Urinary bladder (tissue), 3 donors: ENCODE measurements at regions not wholly inside any gene's neighbourhood (a gene's known extent, or its start where the extent isn't known, plus 50 kb on each side); places are given as distances from the start of the nearest gene placed in this dataset.

Experiments
- DNase-seq: peaks from one replicate; pipeline ENCODE4 v3.0.0-alpha.2; 2015; ENCODE audit errors: extremely low spot score
- H3K27ac ChIP-seq: one replicate; pipeline ENCODE4 v1.5.1; 2013; ENCODE audit warnings: low read depth, mild to moderate bottlenecking, moderate library complexity
- H3K36me3 ChIP-seq: one replicate; pipeline ENCODE4 v1.6.1; 2013; ENCODE audit warnings: mild to moderate bottlenecking, moderate library complexity; ENCODE audit not compliant: insufficient read depth
- H3K4me1 ChIP-seq: one replicate; pipeline ENCODE4 v1.6.1; 2013; ENCODE audit warnings: mild to moderate bottlenecking, moderate library complexity; ENCODE audit not compliant: insufficient read depth
- H3K4me3 ChIP-seq: one replicate; pipeline ENCODE4 v1.5.1; 2013; ENCODE audit warnings: low read depth, low read length
- WGBS: extraction: QIAGEN DNeasy Blood & Tissue Kit; methylation state at CpG from one replicate; pipeline ENCODE4 v1.1.7; 2013; 5-methylcytosine and 5-hydroxymethylcytosine counted together
- donor health status: healthy with polysubstance abuse.
- donor health status: healthy.

- 34% methylated on average over 3 of the region's 3 CpGs for WGBS
- no peaks in the 10 kb centered on the region for H3K4me1 ChIP-seq
- no peak overlapping the region for H3K4me3 ChIP-seq
- no peaks in the 10 kb centered on the region for H3K36me3 ChIP-seq
- H3K27ac ChIP-seq = no peak overlapping the region
- no peak for DNase-seq
Measured at GRCh38 chr18:45222180-45222579, 393.1 kb upstream of the SLC14A2 start.

- no peaks in the 10 kb centered on the region for H3K4me1 ChIP-seq
- H3K36me3 ChIP-seq = no peaks in the 10 kb centered on the region
- 97% methylated on average over 1 of the region's 1 CpG for WGBS
- no peak overlapping the region for H3K4me3 ChIP-seq
- DNase-seq = no peak
- H3K27ac ChIP-seq = no peak overlapping the region
Measured at GRCh38 chr18:45227001-45227742, 388.1 kb upstream of the SLC14A2 start.

GRCh38 chr18:45228796-45229388 lies 386.4 kb upstream of the SLC14A2 start:
- Histone ChIP-seq H3K4me3 (no peak overlapping the region), H3K27ac (no peak overlapping the region), H3K36me3 (no peaks in the 10 kb centered on the region), H3K4me1 (no peaks in the 10 kb centered on the region)
- WGBS = 84% methylated on average over 7 of the region's 7 CpGs
- no peak for DNase-seq

- WGBS = 97% methylated on average over 1 of the region's 1 CpG
- Histone ChIP-seq H3K36me3 (no peaks in the 10 kb centered on the region), H3K4me3 (no peak overlapping the region), H3K4me1 (no peaks in the 10 kb centered on the region), H3K27ac (no peak overlapping the region)
- DNase-seq = no peak
Measured at GRCh38 chr18:45231617-45232016, 383.7 kb upstream of the SLC14A2 start.

- no peak overlapping the region for H3K4me3 ChIP-seq
- DNase-seq = no peak
- no peaks in the 10 kb centered on the region for H3K36me3 ChIP-seq
- 85% methylated on average over 2 of the region's 2 CpGs for whole genome bisulfite sequencing
- no peak overlapping the region for H3K27ac ChIP-seq
- H3K4me1 ChIP-seq = no peaks in the 10 kb centered on the region
Measured at GRCh38 chr18:45232061-45232460, 383.2 kb upstream of the SLC14A2 start.

GRCh38 chr18:45236676-45237075 lies 378.6 kb upstream of the SLC14A2 start:
- H3K36me3 ChIP-seq = no peaks in the 10 kb centered on the region
- WGBS = 80% methylated on average over 1 of the region's 1 CpG
- no peaks in the 10 kb centered on the region for H3K4me1 ChIP-seq
- DNase-seq = no peak
- H3K4me3 ChIP-seq = no peak overlapping the region
- H3K27ac ChIP-seq = no peak overlapping the region

GRCh38 chr18:45237343-45238098 lies 377.8 kb upstream of the SLC14A2 start:
- WGBS = 91% methylated on average over 7 of the region's 7 CpGs
- no peak for DNase-seq
- Histone ChIP-seq H3K27ac (no peak overlapping the region), H3K4me1 (no peaks in the 10 kb centered on the region), H3K36me3 (no peaks in the 10 kb centered on the region), H3K4me3 (no peak overlapping the region)

GRCh38 chr18:45241271-45241670 lies 374.0 kb upstream of the SLC14A2 start:
- no peak for DNase-seq
- no peaks in the 10 kb centered on the region for H3K36me3 ChIP-seq
- 95% methylated on average over 3 of the region's 3 CpGs for WGBS
- H3K4me3 ChIP-seq = no peak overlapping the region
- H3K4me1 ChIP-seq = no peaks in the 10 kb centered on the region
- no peak overlapping the region for H3K27ac ChIP-seq

- no peaks in the 10 kb centered on the region for H3K4me1 ChIP-seq
- no peaks in the 10 kb centered on the region for H3K36me3 ChIP-seq
- H3K4me3 ChIP-seq = no peak overlapping the region
- WGBS = 87% methylated on average over 8 of the region's 8 CpGs
- H3K27ac ChIP-seq = no peak overlapping the region
- DNase-seq = no peak
Measured at GRCh38 chr18:45241982-45242565, 373.2 kb upstream of the SLC14A2 start.

- Histone ChIP-seq H3K27ac (no peak overlapping the region), H3K4me1 (no peaks in the 10 kb centered on the region), H3K4me3 (no peak overlapping the region), H3K36me3 (no peaks in the 10 kb centered on the region)
- no peak for DNase-seq
- WGBS = 59% methylated on average over 7 of the region's 7 CpGs
Measured at GRCh38 chr18:45243340-45244110, 371.8 kb upstream of the SLC14A2 start.

- no peak overlapping the region for H3K27ac ChIP-seq
- no peak overlapping the region for H3K4me3 ChIP-seq
- DNase-seq = no peak
- 70% methylated on average over 1 of the region's 1 CpG for WGBS
- no peaks in the 10 kb centered on the region for H3K36me3 ChIP-seq
- no peaks in the 10 kb centered on the region for H3K4me1 ChIP-seq
Measured at GRCh38 chr18:45245091-45245511, 370.2 kb upstream of the SLC14A2 start.

- no peaks in the 10 kb centered on the region for H3K4me1 ChIP-seq
- no peaks in the 10 kb centered on the region for H3K36me3 ChIP-seq
- no peak overlapping the region for H3K4me3 ChIP-seq
- no peak for DNase-seq
- no peak overlapping the region for H3K27ac ChIP-seq
- 37% methylated on average over 6 of the region's 6 CpGs for WGBS
Measured at GRCh38 chr18:45248240-45248903, 366.9 kb upstream of the SLC14A2 start.

GRCh38 chr18:45249246-45249661 lies 366.0 kb upstream of the SLC14A2 start:
- DNase-seq = no peak
- 76% methylated on average over 1 of the region's 1 CpG for WGBS
- Histone ChIP-seq H3K36me3 (no peaks in the 10 kb centered on the region), H3K4me1 (no peaks in the 10 kb centered on the region), H3K27ac (no peak overlapping the region), H3K4me3 (no peak overlapping the region)
